Stimulated activated CD4-positive, alpha-beta T cell treated with anti-CD3 and anti-CD28 coated beads, Interleukin-4, amount 100 ng/mL, for 48 hours (primary cell): ENCODE measurements at regions not wholly inside any gene's neighbourhood (a gene's known extent, or its start where the extent isn't known, plus 50 kb on each side); places are given as distances from the start of the nearest gene placed in this dataset.
A peak's percentile ranks its signal among the peaks of the same experiment; 100 is the strongest.

ENCODE experiments used
- DNase-seq, 2 donors: peaks; one replicate each; pipeline ENCODE4 v3.0.0-alpha.2; 2020; ENCODE audit warnings: low read depth in 2 of 2

- no peak for DNase-seq
These were observed 163.5 kb upstream of the LYZL2 start for GRCh38 chr10:30793093-30793492.

GRCh38 chr10:30792025-30792424 lies 162.5 kb upstream of the LYZL2 start:
- DNase-seq: no peak

- no peak for DNase-seq
These were observed 161.7 kb upstream of the LYZL2 start for GRCh38 chr10:30791197-30791611.

GRCh38 chr10:30789806-30790205 lies 160.3 kb upstream of the LYZL2 start:
- no peak for DNase-seq

GRCh38 chr10:30788307-30788706 lies 158.8 kb upstream of the LYZL2 start:
- no peak for DNase-seq

GRCh38 chr10:30786906-30787305 lies 157.4 kb upstream of the LYZL2 start:
- DNase-seq: no peak

- DNase-seq: no peak
These were observed 156.6 kb upstream of the LYZL2 start for GRCh38 chr10:30786131-30786530.

- no peak for DNase-seq
These were observed 155.5 kb upstream of the LYZL2 start for GRCh38 chr10:30784897-30785605.

GRCh38 chr10:30784524-30784896 lies 155.0 kb upstream of the LYZL2 start:
- no peak for DNase-seq

GRCh38 chr10:30783939-30784501 lies 154.5 kb upstream of the LYZL2 start:
- peak; percentile 81 to 82 for DNase-seq

- no peak for DNase-seq
These were observed 153.2 kb upstream of the LYZL2 start for GRCh38 chr10:30782537-30783461.

GRCh38 chr10:30782157-30782536 lies 152.6 kb upstream of the LYZL2 start:
- no peak for DNase-seq

- DNase-seq: no peak
These were observed 152.1 kb upstream of the LYZL2 start for GRCh38 chr10:30781670-30782121.

- no peak for DNase-seq
These were observed 149.2 kb upstream of the LYZL2 start for GRCh38 chr10:30778769-30779168.

- DNase-seq: no peak
These were observed 146.4 kb upstream of the LYZL2 start for GRCh38 chr10:30775779-30776591.

- DNase-seq: no peak
These were observed 144.7 kb upstream of the LYZL2 start for GRCh38 chr10:30774261-30774660.

- no peak for DNase-seq
These were observed 143.9 kb upstream of the LYZL2 start for GRCh38 chr10:30773501-30773900.

- DNase-seq: no peak
These were observed 141.3 kb upstream of the LYZL2 start for GRCh38 chr10:30770816-30771215.

GRCh38 chr10:30770229-30770628 lies 140.7 kb upstream of the LYZL2 start:
- no peak for DNase-seq

- DNase-seq: no peak
These were observed 139.8 kb upstream of the LYZL2 start for GRCh38 chr10:30769361-30769760.

GRCh38 chr10:30765616-30766015 lies 136.1 kb upstream of the LYZL2 start:
- no peak for DNase-seq
